Endothelial cell of umbilical vein (primary cell): ENCODE measurements at regions not wholly inside any gene's neighbourhood (a gene's known extent, or its start where the extent isn't known, plus 50 kb on each side); places are given as distances from the start of the nearest gene placed in this dataset.

Experiments
- BruUV-seq: library from RNA; stranded (reverse); fragments of 400-500 nt; replicated peaks from 2 replicates; lab custom pipeline; 2021; lab: Mats Ljungman, UMichigan
- CTCF ChIA-PET: fragments of 300-600, 350-600 bp; sonication (Branson Sonifier 250); formaldehyde crosslinking; loops from one replicate; lab custom pipeline; 2021; ENCODE audit warnings: antibody characterized with exemption, inconsistent platforms; lab: Charles Lee
- POLR2A ChIA-PET: fragments of 300-600, 350-600 bp; sonication (Branson Sonifier 250); formaldehyde crosslinking; loops from one replicate; lab custom pipeline; 2021; ENCODE audit warnings: antibody characterized with exemption, inconsistent platforms; lab: Charles Lee
- DNase-seq: peaks from one replicate; pipeline ENCODE4 v3.0.0-alpha.2; 2011; ENCODE audit warnings: low read depth, low spot score
- FAIRE-seq: peaks from 2 replicates; lab custom pipeline; 2011; peaks lifted over from hg19 to GRCh38; lab: Jason Lieb, UNC
- H2AFZ ChIP-seq: 2 replicates; pipeline ENCODE4 v1.6.0; 2012; ENCODE audit warnings: low read depth, low read length, control low read depth, inconsistent platforms
- H3K27ac ChIP-seq: 2 replicates; pipeline ENCODE4 v1.5.1; 2011; ENCODE audit warnings: low read depth, mild to moderate bottlenecking, control low read depth, low read length, moderate library complexity; ENCODE audit not compliant: insufficient read depth
- H3K27me3 ChIP-seq, 2 experiments: 2 replicates each; pipeline versions ENCODE4 v1.6.0 to v1.6.1; 2011; ENCODE audit warnings: low read length in 2 of 2, mixed read lengths in 1 of 2; ENCODE audit not compliant: control insufficient read depth in 2 of 2, insufficient read depth in 2 of 2
- H3K36me3 ChIP-seq, 2 experiments: 2 replicates in 1 of 2; 3 replicates in 1 of 2; pipeline ENCODE4 v1.5.1; 2011; ENCODE audit warnings: low read length in 2 of 2, mild to moderate bottlenecking in 1 of 2, moderate library complexity in 1 of 2; ENCODE audit not compliant: control insufficient read depth in 2 of 2, insufficient read depth in 2 of 2; ENCODE audit errors: extremely low read depth in 1 of 2
- H3K4me1 ChIP-seq: 3 replicates; pipeline ENCODE4 v1.5.1; 2011; ENCODE audit warnings: mild to moderate bottlenecking, low read length; ENCODE audit not compliant: control insufficient read depth, insufficient read depth; ENCODE audit errors: extremely low read depth
- H3K4me2 ChIP-seq: 2 replicates; pipeline ENCODE4 v1.6.1; 2011; ENCODE audit warnings: low read length, control low read depth, mixed read lengths; ENCODE audit not compliant: insufficient read depth
- H3K4me3 ChIP-seq, 3 experiments: fragments of 200-600 bp in 1 of 3; sonication (generic), shearing (Covaris generic) in 1 of 3; replicated peaks in 1 of 3; 2 replicates each; pipeline ENCODE4 v1.5.1; 2011 to 2016; ENCODE audit warnings: control low read depth in 3 of 3, low read length in 3 of 3, mild to moderate bottlenecking in 2 of 3, inconsistent platforms in 1 of 3, low read depth in 1 of 3, moderate library complexity in 1 of 3; ENCODE audit not compliant: insufficient read depth in 1 of 3
- H3K79me2 ChIP-seq: 2 replicates; pipeline ENCODE4 v1.6.0; 2012; ENCODE audit warnings: low read length, inconsistent platforms; ENCODE audit not compliant: control insufficient read depth, insufficient read depth
- H3K9ac ChIP-seq: replicated peaks from 2 replicates; pipeline ENCODE3; 2011; ENCODE audit warnings: low read length, control low read depth; ENCODE audit not compliant: insufficient read depth; ENCODE audit errors: extremely low read depth
- H3K9me1 ChIP-seq: replicated peaks from 3 replicates; pipeline ENCODE4 v1.6.0; 2011; ENCODE audit warnings: mild to moderate bottlenecking, low read length; ENCODE audit not compliant: control insufficient read depth, insufficient read depth; ENCODE audit errors: extremely low read depth
- H3K9me3 ChIP-seq: replicated peaks from 2 replicates; pipeline ENCODE4 v1.5.1; 2012; ENCODE audit warnings: low read length, inconsistent platforms; ENCODE audit not compliant: control insufficient read depth, insufficient read depth
- H4K20me1 ChIP-seq: replicated peaks from 2 replicates; pipeline ENCODE3; 2011; ENCODE audit warnings: mild to moderate bottlenecking, low read length; ENCODE audit not compliant: control insufficient read depth, insufficient read depth; ENCODE audit errors: extremely low read depth
- CTCF ChIP-seq, 2 donors: IDR thresholded peaks; 1 replicate in 1 of 2; 2 replicates in 1 of 2; pipeline ENCODE4 v1.5.1; 2011; ENCODE audit warnings: low read length in 2 of 2, mild to moderate bottlenecking in 2 of 2, moderate library complexity in 2 of 2, control low read depth in 1 of 2, inconsistent platforms in 1 of 2, low read depth in 1 of 2; ENCODE audit not compliant: insufficient read depth in 1 of 2; ENCODE audit errors: extremely low read depth in 1 of 2
- EZH2 ChIP-seq: IDR thresholded peaks from 2 replicates; pipeline ENCODE4 v1.6.1; 2012; ENCODE audit warnings: borderline replicate concordance, low read depth, mild to moderate bottlenecking, moderate library complexity, low read length, inconsistent platforms; ENCODE audit not compliant: severe bottlenecking
- FOS ChIP-seq: IDR thresholded peaks from 2 replicates; pipeline ENCODE4 v1.6.1; 2011; ENCODE audit warnings: mild to moderate bottlenecking, low read length, moderate library complexity, borderline replicate concordance; ENCODE audit not compliant: insufficient read depth
- GATA2 ChIP-seq: IDR thresholded peaks from 2 replicates; pipeline ENCODE4 v1.7.0; 2011; ENCODE audit warnings: low read depth, mild to moderate bottlenecking, moderate library complexity, mixed read lengths, low read length; ENCODE audit not compliant: insufficient read length, insufficient read depth
- JUN ChIP-seq: IDR thresholded peaks from 2 replicates; pipeline ENCODE4 v1.6.1; 2011; ENCODE audit warnings: borderline replicate concordance, low read depth; ENCODE audit not compliant: insufficient read length, insufficient read depth
- MAX ChIP-seq: IDR thresholded peaks from 2 replicates; pipeline ENCODE4 v1.6.1; 2011; ENCODE audit not compliant: insufficient read depth, insufficient read length
- MYC ChIP-seq: IDR thresholded peaks from one replicate; pipeline ENCODE4 v1.6.1; 2011; ENCODE audit warnings: mild to moderate bottlenecking, low read depth, low read length
- POLR2A ChIP-seq: IDR thresholded peaks from 2 replicates; pipeline ENCODE4 v1.6.1; 2012; ENCODE audit warnings: low read depth, mild to moderate bottlenecking, control low read depth, low read length
- POLR2AphosphoS5 ChIP-seq: IDR thresholded peaks from 2 replicates; pipeline ENCODE4 v1.6.1; 2012; ENCODE audit warnings: low read depth, mild to moderate bottlenecking, control low read depth, low read length, moderate library complexity; ENCODE audit not compliant: insufficient read depth
- dilution Hi-C: fragments of 300-500 bp; cut with MboI; formaldehyde crosslinking; loops from one replicate; pipeline ENCODE4 v1.15.0; 2019; ENCODE audit warnings: low sequenced_read_pairs; ENCODE audit not compliant: extremely low pct_ligation_motif_present
- intact Hi-C: fragments of 100-400 bp; cut with micrococcal nuclease; formaldehyde crosslinking; loops from one replicate; pipeline ENCODE4 v1.10.0; 2022

GRCh38 chr16:87138738-87139267, 178.4 kb downstream of the C16orf95 start:
- intact Hi-C loops (no loop called here), dilution Hi-C loops (no loop called here)
- peaks cover 0 to 2% of the 10 kb centered on the region in 2 experiments for H3K27me3 ChIP-seq
- no peaks in the 10 kb centered on the region for H3K4me1 ChIP-seq
- no peak for TF ChIP-seq CTCF (IDR thresholded peaks at IDR 0.05; ENCODE audit: extremely low read depth in 1 of 2, insufficient read depth in 1 of 2, low read depth in 1 of 2, low read length in 2 of 2)
- no peak for TF ChIP-seq FOS
- TF ChIP-seq EZH2 = no peak
- TF ChIP-seq MAX = no peak
- no peak for TF ChIP-seq MYC
- no peak for TF ChIP-seq GATA2
- no peak for TF ChIP-seq POLR2A
- no peak for TF ChIP-seq POLR2AphosphoS5
- no peak for TF ChIP-seq JUN
- DNase-seq (no peak), FAIRE-seq (no peak)
- no peaks in the 10 kb centered on the region for H3K36me3 ChIP-seq
- no peaks in the 10 kb centered on the region for H4K20me1 ChIP-seq
- H3K79me2 ChIP-seq = no peaks in the 10 kb centered on the region
- no peak overlapping the region for H3K27ac ChIP-seq
- ChIA-PET CTCF (interaction anchor here (1.1 kb wide), 1 partner anchor 9 kb away, joined by 3 read pairs; no protein-coding TSS in a partner anchor), POLR2A (no interaction called here)
- H3K4me2 ChIP-seq = no peak overlapping the region
- H3K4me3 ChIP-seq = no peak overlapping the region
- no peaks in the 10 kb centered on the region for H3K9me3 ChIP-seq
- no TSS peak for BruUV-seq
- no peak overlapping the region for H3K9ac ChIP-seq
- H2AFZ ChIP-seq = no peak overlapping the region
- H3K9me1 ChIP-seq = no peaks in the 10 kb centered on the region
